H1 (cell line): ENCODE measurements at regions not wholly inside any gene's neighbourhood (a gene's known extent, or its start where the extent isn't known, plus 50 kb on each side); places are given as distances from the start of the nearest gene placed in this dataset.

ENCODE experiments used
- CTCF ChIA-PET: fragments of 300-600 bp; sonication (Branson Sonifier 250); formaldehyde crosslinking; loops from one replicate; lab custom pipeline; 2021; ENCODE audit not compliant: partially characterized antibody; lab: Charles Lee
- POLR2A ChIA-PET: fragments of 300-600 bp; sonication (Branson Sonifier 250); formaldehyde crosslinking; loops from one replicate; lab custom pipeline; 2021; ENCODE audit warnings: inconsistent platforms; ENCODE audit not compliant: partially characterized antibody; lab: Charles Lee
- DNase-seq, 2 experiments: peaks; one replicate each; pipeline versions ENCODE4 v3.0.0 to v3.0.0-alpha.2; 2010 to 2022; ENCODE audit warnings: low spot score in 2 of 2, low read depth in 1 of 2, mixed read lengths in 1 of 2
- FAIRE-seq: peaks from 2 replicates; lab custom pipeline; 2011; peaks lifted over from hg19 to GRCh38; lab: Jason Lieb, UNC
- H2AFZ ChIP-seq: 2 replicates; pipeline ENCODE4 v1.8.1; 2012; ENCODE audit warnings: low read length, inconsistent platforms
- H2AK5ac ChIP-seq: 2 replicates; pipeline ENCODE4 v1.6.1; 2013; ENCODE audit warnings: low read depth, low read length
- H2BK120ac ChIP-seq: replicated peaks from 2 replicates; pipeline ENCODE3; 2013; ENCODE audit warnings: low read depth, low read length, inconsistent platforms
- H2BK12ac ChIP-seq: 2 replicates; pipeline ENCODE4 v1.6.1; 2013; ENCODE audit warnings: low read depth, low read length
- H2BK15ac ChIP-seq: 2 replicates; pipeline ENCODE4 v1.6.1; 2013; ENCODE audit warnings: low read length
- H2BK20ac ChIP-seq: 2 replicates; pipeline ENCODE4 v1.6.1; 2013; ENCODE audit warnings: low read length
- H2BK5ac ChIP-seq: 2 replicates; pipeline ENCODE4 v1.6.1; 2013; ENCODE audit warnings: low read depth, low read length
- H3K14ac ChIP-seq: 2 replicates; pipeline ENCODE4 v1.6.1; 2013; ENCODE audit warnings: inconsistent platforms; ENCODE audit not compliant: insufficient read length
- H3K18ac ChIP-seq: 2 replicates; pipeline ENCODE4 v1.6.1; 2013; ENCODE audit warnings: low read length; ENCODE audit errors: extremely low read depth
- H3K23ac ChIP-seq: 2 replicates; pipeline ENCODE4 v1.6.1; 2013; ENCODE audit warnings: inconsistent platforms; ENCODE audit not compliant: insufficient read length
- H3K23me2 ChIP-seq: 2 replicates; pipeline ENCODE4 v1.6.1; 2013; ENCODE audit warnings: low read depth, low read length
- H3K27ac ChIP-seq: 2 replicates; pipeline ENCODE4 v1.6.1; 2011; ENCODE audit warnings: low read depth, low read length, inconsistent platforms
- H3K27me3 ChIP-seq, 4 experiments: replicated peaks in 1 of 4; 1 replicate in 1 of 4; 2 replicates in 3 of 4; pipeline versions ENCODE4 v1.6.1 to v1.8.1; 2011 to 2013; ENCODE audit warnings: low read length in 3 of 4, mild to moderate bottlenecking in 3 of 4, inconsistent platforms in 2 of 4, mixed read lengths in 2 of 4, moderate library complexity in 1 of 4; ENCODE audit not compliant: control insufficient read depth in 3 of 4, insufficient read depth in 3 of 4; ENCODE audit errors: extremely low read depth in 1 of 4
- H3K36me3 ChIP-seq, 4 experiments: 2 replicates each; pipeline versions ENCODE4 v1.6.1 to v1.8.1; 2011 to 2013; ENCODE audit warnings: mild to moderate bottlenecking in 4 of 4, low read length in 3 of 4, moderate library complexity in 2 of 4, control low read depth in 1 of 4, inconsistent platforms in 1 of 4; ENCODE audit not compliant: insufficient read depth in 4 of 4, control insufficient read depth in 2 of 4
- H3K4ac ChIP-seq: replicated peaks from 2 replicates; pipeline ENCODE3; 2013; ENCODE audit warnings: low read length, low read depth, mixed read lengths, inconsistent platforms; ENCODE audit not compliant: insufficient read length
- H3K4me1 ChIP-seq, 4 experiments: replicated peaks in 1 of 4; 1 replicate in 1 of 4; 2 replicates in 3 of 4; pipeline versions ENCODE4 v1.6.1 to v1.8.1; 2011 to 2013; ENCODE audit warnings: low read length in 3 of 4, inconsistent platforms in 2 of 4, mixed read lengths in 1 of 4; ENCODE audit not compliant: insufficient read depth in 4 of 4, control insufficient read depth in 3 of 4
- H3K4me2 ChIP-seq, 2 experiments: 2 replicates each; pipeline versions ENCODE4 v1.6.1 to v1.8.1; 2011 to 2013; ENCODE audit warnings: low read depth in 2 of 2, low read length in 2 of 2, control low read depth in 1 of 2, inconsistent platforms in 1 of 2, mild to moderate bottlenecking in 1 of 2; ENCODE audit not compliant: insufficient read depth in 1 of 2
- H3K4me3 ChIP-seq, 4 experiments: fragments of 200-600, 300-600 bp in 1 of 4; sonication (generic), shearing (Covaris generic), sonication (Bioruptor Twin) in 1 of 4; 2 replicates each; pipeline versions ENCODE4 v1.5.1 to v1.8.1; 2011 to 2016; ENCODE audit warnings: low read length in 4 of 4, low read depth in 3 of 4, control low read depth in 2 of 4, inconsistent platforms in 2 of 4, mild to moderate bottlenecking in 2 of 4, mixed read lengths in 1 of 4, moderate library complexity in 1 of 4; ENCODE audit not compliant: insufficient read depth in 2 of 4; ENCODE audit errors: extremely low read depth in 1 of 4
- H3K56ac ChIP-seq: replicated peaks from 2 replicates; pipeline ENCODE3; 2013; ENCODE audit warnings: low read depth, mild to moderate bottlenecking, mixed read lengths, low read length, inconsistent platforms; ENCODE audit not compliant: insufficient read length
- H3K79me1 ChIP-seq: 2 replicates; pipeline ENCODE4 v1.6.1; 2013; ENCODE audit warnings: low read depth, low read length, control low read depth
- H3K79me2 ChIP-seq, 2 experiments: 2 replicates each; pipeline versions ENCODE4 v1.6.1 to v1.8.1; 2012 to 2013; ENCODE audit warnings: low read length in 2 of 2, mild to moderate bottlenecking in 2 of 2, inconsistent platforms in 1 of 2; ENCODE audit not compliant: insufficient read depth in 2 of 2, control insufficient read depth in 1 of 2
- H3K9ac ChIP-seq, 4 experiments: replicated peaks in 1 of 4; 1 replicate in 1 of 4; 2 replicates in 3 of 4; pipeline versions ENCODE4 v1.6.1 to v1.8.1; 2011 to 2013; ENCODE audit warnings: low read depth in 3 of 4, low read length in 3 of 4, control low read depth in 2 of 4, mild to moderate bottlenecking in 2 of 4, moderate library complexity in 2 of 4, inconsistent platforms in 1 of 4; ENCODE audit errors: extremely low read depth in 1 of 4
- H3K9me3 ChIP-seq, 2 experiments: 2 replicates each; pipeline versions ENCODE4 v1.6.1 to v1.8.1; 2012 to 2013; ENCODE audit warnings: mild to moderate bottlenecking in 2 of 2, moderate library complexity in 2 of 2, control low read depth in 1 of 2, inconsistent platforms in 1 of 2, low read depth in 1 of 2, low read length in 1 of 2, mixed read lengths in 1 of 2; ENCODE audit not compliant: insufficient read depth in 2 of 2
- H4K20me1 ChIP-seq, 2 experiments: replicated peaks in 1 of 2; 2 replicates each; pipeline versions ENCODE3 to v1.8.1; 2011 to 2013; ENCODE audit warnings: inconsistent platforms in 2 of 2, low read length in 2 of 2, mild to moderate bottlenecking in 1 of 2; ENCODE audit not compliant: insufficient read depth in 2 of 2, control insufficient read depth in 1 of 2
- H4K5ac ChIP-seq: 2 replicates; pipeline ENCODE4 v1.6.1; 2013; ENCODE audit warnings: low read length, low read depth, mixed read lengths, inconsistent platforms; ENCODE audit not compliant: insufficient read length
- H4K8ac ChIP-seq: 2 replicates; pipeline ENCODE4 v1.8.0; 2013; ENCODE audit warnings: mild to moderate bottlenecking, moderate library complexity, low read length, inconsistent platforms; ENCODE audit not compliant: insufficient read depth; ENCODE audit errors: extremely low read depth
- H4K91ac ChIP-seq: replicated peaks from 2 replicates; pipeline ENCODE3; 2013; ENCODE audit warnings: low read length, mixed read lengths, inconsistent platforms; ENCODE audit not compliant: insufficient read length
- ASH2L ChIP-seq: fragments of 200-600, 300-600 bp; sonication (generic); IDR thresholded peaks from one replicate; pipeline ENCODE4 v1.7.1; 2017; ENCODE audit warnings: low read length
- BCL11A ChIP-seq, 2 experiments: IDR thresholded peaks; one replicate each; pipeline ENCODE4 v1.6.1; 2011; ENCODE audit warnings: low read depth in 2 of 2, low read length in 2 of 2, mild to moderate bottlenecking in 2 of 2
- BRCA1 ChIP-seq: IDR thresholded peaks from 2 replicates; pipeline ENCODE4 v1.6.1; 2012; ENCODE audit warnings: low read depth, low read length, improper control_type of control experiment
- CREB1 ChIP-seq: IDR thresholded peaks from 2 replicates; pipeline ENCODE4 v1.6.1; 2012; ENCODE audit warnings: inconsistent platforms
- EZH2 ChIP-seq: fragments of 200-600 bp; sonication (generic); IDR thresholded peaks from 2 replicates; pipeline ENCODE4 v1.7.1; 2012; ENCODE audit warnings: low read depth, mild to moderate bottlenecking, moderate library complexity, low read length, inconsistent platforms; ENCODE audit not compliant: severe bottlenecking
- GTF2F1 ChIP-seq: IDR thresholded peaks from 2 replicates; pipeline ENCODE4 v1.6.1; 2012; ENCODE audit warnings: low read depth, low read length, improper control_type of control experiment, borderline replicate concordance
- JUN ChIP-seq: IDR thresholded peaks from 2 replicates; pipeline ENCODE4 v1.6.1; 2011; ENCODE audit warnings: low read depth, mild to moderate bottlenecking, improper control_type of control experiment, low read length
- JUND ChIP-seq: IDR thresholded peaks from 2 replicates; pipeline ENCODE4 v1.6.1; 2011; ENCODE audit warnings: mild to moderate bottlenecking, improper control_type of control experiment, low read length
- MAFK ChIP-seq: IDR thresholded peaks from 2 replicates; pipeline ENCODE4 v1.6.1; 2012; ENCODE audit warnings: low read depth, mild to moderate bottlenecking, improper control_type of control experiment, low read length
- POLR2AphosphoS5 ChIP-seq: IDR thresholded peaks from 2 replicates; pipeline ENCODE4 v1.6.1; 2011; ENCODE audit warnings: low read depth, low read length
- RBBP5 ChIP-seq: IDR thresholded peaks from 2 replicates; pipeline ENCODE4 v1.7.1; 2012; ENCODE audit warnings: low read depth, mild to moderate bottlenecking, inconsistent platforms, low read length, moderate library complexity, borderline replicate concordance
- RNF2 ChIP-seq: fragments of 200-900, 300-1000 bp; sonication (generic); IDR thresholded peaks from 2 replicates; pipeline ENCODE4 v1.7.1; 2016; ENCODE audit warnings: borderline replicate concordance, low read depth, mild to moderate bottlenecking, antibody characterized with exemption, low read length; ENCODE audit not compliant: poor library complexity, severe bottlenecking; ENCODE audit errors: missing control alignments
- SIRT6 ChIP-seq: IDR thresholded peaks from one replicate; pipeline ENCODE4 v1.7.1; 2012; ENCODE audit warnings: low read length, inconsistent platforms
- SIX5 ChIP-seq: IDR thresholded peaks from 2 replicates; pipeline ENCODE4 v1.6.1; 2011; ENCODE audit warnings: mild to moderate bottlenecking, low read depth, low read length
- SRF ChIP-seq: IDR thresholded peaks from 2 replicates; pipeline ENCODE4 v1.6.1; 2011; ENCODE audit warnings: mild to moderate bottlenecking, low read depth, low read length, moderate library complexity
- TAF1 ChIP-seq: IDR thresholded peaks from 2 replicates; pipeline ENCODE4 v1.6.1; 2011; ENCODE audit warnings: mild to moderate bottlenecking, low read depth, low read length
- WGBS, 2 experiments: shearing (Covaris generic) in 1 of 2; methylation state at CpG; one replicate each; pipeline versions ENCODE4 v1.1.6 to v1.1.7; 2013 to 2015; ENCODE audit warnings: low lambda C conversion rate in 2 of 2, mixed read lengths in 2 of 2, inconsistent platforms in 1 of 2, low coverage in 1 of 2, missing lambda C conversion rate in 1 of 2; ENCODE audit not compliant: insufficient replicate concordance in 2 of 2, insufficient coverage in 1 of 2, insufficient read length in 1 of 2; ENCODE audit errors: extremely low coverage in 1 of 2, missing lambda C conversion rate in 1 of 2; 5-methylcytosine and 5-hydroxymethylcytosine counted together

- no peak overlapping the region for H3K4ac ChIP-seq
- no peak overlapping the region for H3K14ac ChIP-seq
- WGBS, 2 experiments: 74% methylated on average over 4 of the region's 4 CpGs; no CpG with 5 or more reads in 1 of the 2 experiments
- no peaks in the 10 kb centered on the region for H3K79me1 ChIP-seq
- FAIRE-seq (no peak), DNase-seq (peak in 1 of 2 experiments; percentile 24)
- ChIA-PET POLR2A (no interaction called here), CTCF (interaction anchor here (1.0 to 3.7 kb wide), 5 partner anchors 10 to 116 kb away, joined by 3 to 26 read pairs (median 7); no protein-coding TSS in a partner anchor)
- H3K36me3 ChIP-seq: no peaks in the 10 kb centered on the region
- H2BK15ac ChIP-seq: no peak overlapping the region
- no peak overlapping the region for H3K27ac ChIP-seq
- no peak overlapping the region for H3K56ac ChIP-seq
- H2BK12ac ChIP-seq: no peak overlapping the region
- H3K23ac ChIP-seq: no peak overlapping the region
- no peak overlapping the region for H3K4me2 ChIP-seq
- H2AK5ac ChIP-seq: no peak overlapping the region
- H3K23me2 ChIP-seq: no peaks in the 10 kb centered on the region
- no peak overlapping the region for H3K18ac ChIP-seq
- H3K9ac ChIP-seq: no peak overlapping the region
- no peak overlapping the region for H2BK120ac ChIP-seq
- H4K5ac ChIP-seq: no peak overlapping the region
- no peaks in the 10 kb centered on the region for H3K4me1 ChIP-seq
- H3K9me3 ChIP-seq: no peaks in the 10 kb centered on the region
- no peak overlapping the region for H3K4me3 ChIP-seq
- no peaks in the 10 kb centered on the region for H3K27me3 ChIP-seq
- H4K20me1 ChIP-seq: no peaks in the 10 kb centered on the region
- H4K91ac ChIP-seq: no peak overlapping the region
- no peak overlapping the region for H2AFZ ChIP-seq
- no peaks in the 10 kb centered on the region for H3K79me2 ChIP-seq
- no peak overlapping the region for H4K8ac ChIP-seq
- H2BK5ac ChIP-seq: no peak overlapping the region
- no peak overlapping the region for H2BK20ac ChIP-seq
- TF ChIP-seq RNF2 (no peak), MAFK (no peak), ASH2L (no peak), BRCA1 (no peak), POLR2AphosphoS5 (no peak), JUN (no peak), TAF1 (no peak), SIRT6 (no peak), JUND (no peak), BCL11A (IDR thresholded peaks at IDR 0.05; ENCODE audit: low read depth in 2 of 2, low read length in 2 of 2) (no peak), SIX5 (no peak), EZH2 (no peak), SRF (no peak), GTF2F1 (no peak), RBBP5 (no peak), CREB1 (no peak)
Measured at GRCh38 chr1:29643281-29643680, 407.0 kb downstream of the PTPRU start.
